ENCODE measurements at regions not wholly inside any gene's neighbourhood (a gene's known extent, or its start where the extent isn't known, plus 50 kb on each side); places are given as distances from the start of the nearest gene placed in this dataset.
"Not testable (repeated sequence)": the region's sequence is repeated elsewhere in the genome, so short reads cannot be mapped to it uniquely, and the experiment has no call there.

DNA sequence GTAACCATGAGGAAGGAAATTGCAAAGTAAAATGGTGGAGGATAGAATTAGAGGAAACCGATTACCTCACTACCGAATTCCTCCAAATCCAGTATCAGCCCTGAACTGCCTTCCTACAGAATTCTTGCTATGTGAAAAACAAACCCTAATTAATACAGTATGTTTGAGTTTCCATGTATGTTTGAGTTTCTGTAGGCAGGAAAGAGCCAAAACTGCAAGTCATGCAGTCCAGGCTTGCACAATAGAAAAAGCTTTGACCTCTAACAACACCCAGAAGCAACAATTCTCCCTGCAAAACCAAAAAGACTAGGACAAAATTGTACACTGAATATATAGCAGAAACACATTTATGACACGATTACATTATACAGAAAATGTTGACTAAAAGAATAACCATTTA is 614.8 kb downstream of the DIPK2A start:
- ChIA-PET CTCF (no interaction called here), POLR2A (no interaction called here)
- Mint-ChIP-seq H3K36me3 (ENCODE audit: insufficient read depth, unreplicated experiment) (peaks cover 6% of the 10 kb centered on the region), H3K27ac (ENCODE audit: low read depth, unreplicated experiment) (no peak overlapping the region), H3K27me3 (ENCODE audit: insufficient read depth, unreplicated experiment) (peaks cover under 1% of the 10 kb centered on the region), H3K9me3 (ENCODE audit: unreplicated experiment) (no peaks in the 10 kb centered on the region), H3K4me3 (ENCODE audit: unreplicated experiment) (no peak overlapping the region), H3K4me1 (ENCODE audit: insufficient read depth, unreplicated experiment) (peaks cover 8% of the 10 kb centered on the region)
- intact Hi-C loops (cut with micrococcal nuclease): no loop called here
- TF ChIP-seq, protein P1, sequence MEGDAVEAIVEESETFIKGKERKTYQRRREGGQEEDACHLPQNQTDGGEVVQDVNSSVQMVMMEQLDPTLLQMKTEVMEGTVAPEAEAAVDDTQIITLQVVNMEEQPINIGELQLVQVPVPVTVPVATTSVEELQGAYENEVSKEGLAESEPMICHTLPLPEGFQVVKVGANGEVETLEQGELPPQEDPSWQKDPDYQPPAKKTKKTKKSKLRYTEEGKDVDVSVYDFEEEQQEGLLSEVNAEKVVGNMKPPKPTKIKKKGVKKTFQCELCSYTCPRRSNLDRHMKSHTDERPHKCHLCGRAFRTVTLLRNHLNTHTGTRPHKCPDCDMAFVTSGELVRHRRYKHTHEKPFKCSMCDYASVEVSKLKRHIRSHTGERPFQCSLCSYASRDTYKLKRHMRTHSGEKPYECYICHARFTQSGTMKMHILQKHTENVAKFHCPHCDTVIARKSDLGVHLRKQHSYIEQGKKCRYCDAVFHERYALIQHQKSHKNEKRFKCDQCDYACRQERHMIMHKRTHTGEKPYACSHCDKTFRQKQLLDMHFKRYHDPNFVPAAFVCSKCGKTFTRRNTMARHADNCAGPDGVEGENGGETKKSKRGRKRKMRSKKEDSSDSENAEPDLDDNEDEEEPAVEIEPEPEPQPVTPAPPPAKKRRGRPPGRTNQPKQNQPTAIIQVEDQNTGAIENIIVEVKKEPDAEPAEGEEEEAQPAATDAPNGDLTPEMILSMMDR (IDR thresholded peaks at IDR 0.05; ENCODE audit: unreplicated experiment): no peak
- no peak for DNase-seq (ENCODE audit: unreplicated experiment)
- no TSS peak for BruUV-seq (replicated peaks)

DNA sequence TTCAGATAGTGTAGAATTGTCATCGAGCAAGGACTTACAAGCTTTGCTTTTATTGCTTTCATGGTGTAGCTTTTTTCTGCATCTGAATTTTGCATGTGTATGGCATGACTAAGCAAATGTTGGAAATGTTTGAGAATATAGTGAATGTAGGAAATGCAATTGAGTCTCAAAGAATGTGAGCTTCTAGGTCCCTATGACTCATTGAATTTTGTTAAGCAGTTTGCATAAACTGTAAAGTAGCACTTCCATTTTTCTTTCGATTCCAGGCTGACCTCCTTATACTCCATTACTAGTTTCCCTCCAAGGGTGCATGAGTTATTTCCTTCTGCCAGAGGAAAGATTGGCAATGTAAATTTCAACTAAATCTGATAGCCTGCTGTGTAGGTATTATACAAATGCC is 619.2 kb downstream of the DIPK2A start:
- DNase-seq (ENCODE audit: unreplicated experiment): peak; percentile 36
- Mint-ChIP-seq H3K27me3 (ENCODE audit: insufficient read depth, unreplicated experiment) (no peaks in the 10 kb centered on the region), H3K9me3 (ENCODE audit: unreplicated experiment) (no peaks in the 10 kb centered on the region), H3K27ac (ENCODE audit: low read depth, unreplicated experiment) (no peak overlapping the region), H3K4me1 (ENCODE audit: insufficient read depth, unreplicated experiment) (peaks cover 8% of the 10 kb centered on the region), H3K36me3 (ENCODE audit: insufficient read depth, unreplicated experiment) (peaks cover 6% of the 10 kb centered on the region), H3K4me3 (ENCODE audit: unreplicated experiment) (no peak overlapping the region)
- intact Hi-C loops (cut with micrococcal nuclease): no loop called here
- TF ChIP-seq, protein P1 (IDR thresholded peaks at IDR 0.05; ENCODE audit: unreplicated experiment): no peak
- no TSS peak for BruUV-seq (replicated peaks)
- ChIA-PET CTCF (no interaction called here), POLR2A (no interaction called here)

DNA sequence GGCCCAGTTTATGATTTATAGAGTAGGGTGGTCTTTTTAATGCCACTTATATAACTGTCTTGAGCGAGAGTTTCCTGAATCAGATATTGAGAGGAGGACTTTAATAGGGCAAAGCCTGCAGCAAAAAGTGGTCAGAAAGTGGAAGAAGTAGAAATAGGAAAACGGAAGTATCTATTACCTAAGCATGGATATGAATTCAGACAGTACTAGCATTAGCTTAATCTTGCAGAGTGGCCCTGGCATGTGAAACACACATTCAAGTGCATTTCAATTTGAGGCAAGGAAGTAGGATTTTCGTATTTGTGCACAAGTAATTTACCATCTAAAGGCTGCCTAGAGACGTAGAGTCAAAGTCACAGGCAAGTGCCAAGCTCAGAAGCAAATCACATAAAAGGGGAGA is 622.3 kb downstream of the DIPK2A start:
- BruUV-seq (replicated peaks): no TSS peak
- ChIA-PET CTCF (interaction anchor here (0.5 kb wide), 1 partner anchor 15 kb away, joined by 3 read pairs; no protein-coding TSS in a partner anchor), POLR2A (no interaction called here)
- intact Hi-C loops (cut with micrococcal nuclease): no loop called here
- TF ChIP-seq, protein P1 (IDR thresholded peaks at IDR 0.05; ENCODE audit: unreplicated experiment): no peak
- peaks cover 3% of the 10 kb centered on the region for H3K36me3 Mint-ChIP-seq (ENCODE audit: insufficient read depth, unreplicated experiment)
- H3K4me1 Mint-ChIP-seq (ENCODE audit: insufficient read depth, unreplicated experiment): peaks cover 8% of the 10 kb centered on the region
- H3K4me3 Mint-ChIP-seq (ENCODE audit: unreplicated experiment): no peak overlapping the region
- no peaks in the 10 kb centered on the region for H3K9me3 Mint-ChIP-seq (ENCODE audit: unreplicated experiment)
- DNase-seq (ENCODE audit: unreplicated experiment): no peak
- no peaks in the 10 kb centered on the region for H3K27me3 Mint-ChIP-seq (ENCODE audit: insufficient read depth, unreplicated experiment)
- no peak overlapping the region for H3K27ac Mint-ChIP-seq (ENCODE audit: low read depth, unreplicated experiment)

DNA sequence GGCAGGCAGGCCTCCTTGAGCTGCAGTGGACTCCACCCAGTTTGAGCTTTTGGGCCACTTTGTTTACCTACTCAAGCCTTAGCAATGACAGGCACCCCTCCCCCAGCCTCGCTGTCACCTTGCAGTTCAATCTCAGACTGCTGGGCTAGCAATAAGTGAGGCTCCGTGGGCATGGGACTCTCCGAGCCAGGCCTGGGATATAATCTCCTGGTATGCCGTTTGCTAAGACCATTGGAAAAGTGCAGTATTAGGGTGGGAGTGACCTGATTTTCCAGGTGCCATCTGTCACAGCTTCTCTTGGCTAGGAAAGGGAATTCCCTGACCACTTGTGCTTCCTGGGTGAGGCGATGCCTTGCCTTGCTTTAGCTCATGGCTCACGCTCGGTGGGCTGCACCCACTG is 648.6 kb downstream of the DIPK2A start:
- H3K4me3 Mint-ChIP-seq (ENCODE audit: unreplicated experiment); BruUV-seq (replicated peaks); H3K27me3 Mint-ChIP-seq (ENCODE audit: insufficient read depth, unreplicated experiment); POLR2A ChIA-PET; DNase-seq (ENCODE audit: unreplicated experiment); H3K4me1 Mint-ChIP-seq (ENCODE audit: insufficient read depth, unreplicated experiment); H3K36me3 Mint-ChIP-seq (ENCODE audit: insufficient read depth, unreplicated experiment); CTCF ChIA-PET; H3K27ac Mint-ChIP-seq (ENCODE audit: low read depth, unreplicated experiment): not testable (repeated sequence)
- peaks cover 19% of the 10 kb centered on the region for H3K9me3 Mint-ChIP-seq (ENCODE audit: unreplicated experiment)
- intact Hi-C loops (cut with micrococcal nuclease): loop anchor here (10.0 kb wide), 1 partner anchor 645 kb away; the partner anchor contains the start of gene DIPK2A

DNA sequence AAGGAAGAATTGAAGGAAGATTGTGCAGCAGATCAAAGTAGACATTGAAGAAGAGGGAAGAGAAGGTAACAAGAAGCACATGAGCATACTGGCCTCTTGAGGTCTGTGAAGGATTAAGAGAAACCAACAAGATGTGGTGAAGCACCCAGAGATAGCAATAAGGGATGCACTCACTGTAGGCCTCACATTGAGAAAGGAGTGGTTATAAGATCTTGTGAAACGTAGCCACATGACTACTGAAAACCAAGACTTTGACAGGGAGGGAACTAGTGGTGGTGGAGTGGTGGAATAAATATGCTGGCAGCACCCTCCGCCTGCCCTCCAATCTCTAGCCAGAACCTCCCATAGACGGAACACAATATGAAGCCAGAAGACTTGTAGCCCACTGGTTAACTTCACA is 651.2 kb downstream of the DIPK2A start:
- Mint-ChIP-seq H3K4me1 (ENCODE audit: insufficient read depth, unreplicated experiment) (no peaks in the 10 kb centered on the region), H3K27ac (ENCODE audit: low read depth, unreplicated experiment) (no peak overlapping the region), H3K36me3 (ENCODE audit: insufficient read depth, unreplicated experiment) (no peaks in the 10 kb centered on the region), H3K27me3 (ENCODE audit: insufficient read depth, unreplicated experiment) (peaks cover 1% of the 10 kb centered on the region), H3K9me3 (ENCODE audit: unreplicated experiment) (peaks cover 15% of the 10 kb centered on the region), H3K4me3 (ENCODE audit: unreplicated experiment) (no peak overlapping the region)
- no peak for DNase-seq (ENCODE audit: unreplicated experiment)
- ChIA-PET POLR2A (no interaction called here), CTCF (no interaction called here)
- intact Hi-C loops (cut with micrococcal nuclease): loop anchor here (10.0 kb wide), 1 partner anchor 648 kb away; the partner anchor contains the start of gene DIPK2A
- no TSS peak for BruUV-seq (replicated peaks)
- TF ChIP-seq, protein P1 (IDR thresholded peaks at IDR 0.05; ENCODE audit: unreplicated experiment): no peak
